GM21528 (cell line): ENCODE measurements at regions not wholly inside any gene's neighbourhood (a gene's known extent, or its start where the extent isn't known, plus 50 kb on each side); places are given as distances from the start of the nearest gene placed in this dataset.

ENCODE experiments used
- ATAC-seq: cut with Tn5 transposase; IDR thresholded peaks from one replicate; pipeline ENCODE4 v1.9.1; 2021; ENCODE audit warnings: mild to moderate bottlenecking, moderate library complexity; ENCODE audit not compliant: unreplicated experiment, low FRiP score

GRCh38 chr7:84452618-84453017 lies 258.0 kb upstream of the SEMA3A start:
- no peak for ATAC-seq

- no peak for ATAC-seq
Observed at GRCh38 chr7:84450772-84451171, 256.2 kb upstream of the SEMA3A start.

GRCh38 chr7:84447636-84448293 lies 253.2 kb upstream of the SEMA3A start:
- ATAC-seq = no peak

GRCh38 chr7:84446991-84447480 lies 252.4 kb upstream of the SEMA3A start:
- no peak for ATAC-seq

- ATAC-seq = no peak
Observed at GRCh38 chr7:84425702-84426259, 231.2 kb upstream of the SEMA3A start.

GRCh38 chr7:84422790-84423189 lies 228.2 kb upstream of the SEMA3A start:
- ATAC-seq = no peak

- ATAC-seq = no peak
Observed at GRCh38 chr7:84412161-84412969, 217.8 kb upstream of the SEMA3A start.

- no peak for ATAC-seq
Observed at GRCh38 chr7:84399661-84400060, 205.1 kb upstream of the SEMA3A start.

GRCh38 chr7:84394219-84394618 lies 199.6 kb upstream of the SEMA3A start:
- ATAC-seq = no peak

- ATAC-seq = no peak
Observed at GRCh38 chr7:84393786-84394185, 199.2 kb upstream of the SEMA3A start.

GRCh38 chr7:84390845-84391244 lies 196.3 kb upstream of the SEMA3A start:
- no peak for ATAC-seq

GRCh38 chr7:84389242-84389641 lies 194.7 kb upstream of the SEMA3A start:
- ATAC-seq = peak; percentile 99

GRCh38 chr7:84387595-84387994 lies 193.0 kb upstream of the SEMA3A start:
- no peak for ATAC-seq

GRCh38 chr7:84384417-84384816 lies 189.8 kb upstream of the SEMA3A start:
- no peak for ATAC-seq

GRCh38 chr7:84379446-84379845 lies 184.9 kb upstream of the SEMA3A start:
- ATAC-seq = no peak

GRCh38 chr7:84372712-84373111 lies 178.1 kb upstream of the SEMA3A start:
- no peak for ATAC-seq

GRCh38 chr7:84372155-84372621 lies 177.6 kb upstream of the SEMA3A start:
- ATAC-seq = no peak

GRCh38 chr7:84370114-84370513 lies 175.5 kb upstream of the SEMA3A start:
- no peak for ATAC-seq

GRCh38 chr7:84368122-84368521 lies 173.5 kb upstream of the SEMA3A start:
- no peak for ATAC-seq

- ATAC-seq = no peak
Observed at GRCh38 chr7:84364708-84365107, 170.1 kb upstream of the SEMA3A start.

GRCh38 chr7:84363741-84364140 lies 169.2 kb upstream of the SEMA3A start:
- ATAC-seq = no peak
